ENCODE measurements at regions not wholly inside any gene's neighbourhood (a gene's known extent, or its start where the extent isn't known, plus 50 kb on each side); places are given as distances from the start of the nearest gene placed in this dataset.

- no peak for TF ChIP-seq POLR2A (IDR thresholded peaks at IDR 0.05; ENCODE audit: low read depth)
- TF ChIP-seq POLR2AphosphoS5 (IDR thresholded peaks at IDR 0.05): no peak
- TF ChIP-seq EP300 (IDR thresholded peaks at IDR 0.05): no peak
- no peak for TF ChIP-seq CTCF (IDR thresholded peaks at IDR 0.05)
- Histone ChIP-seq H3K27ac (replicated peaks in 1 of 4) (no peak overlapping the region), H3K36me3 (no peaks in the 10 kb centered on the region), H3K27me3 (peaks cover 0 to 82% (median 4%) of the 10 kb centered on the region in 4 donors), H3K9me3 (no peaks in the 10 kb centered on the region), H3K4me1 (peaks cover 0 to 2% (median 0%) of the 10 kb centered on the region in 4 donors), H3K4me3 (no peak overlapping the region)
- intact Hi-C loops (cut with DNase I): no loop called here
- no peak for DNase-seq (ENCODE audit: extremely low spot score)
- WGBS: 66% methylated on average over 6 of the region's 6 CpGs
These were observed 194.6 kb upstream of the LHX5 start for GRCh38 chr12:113666223-113666622.

DNA sequence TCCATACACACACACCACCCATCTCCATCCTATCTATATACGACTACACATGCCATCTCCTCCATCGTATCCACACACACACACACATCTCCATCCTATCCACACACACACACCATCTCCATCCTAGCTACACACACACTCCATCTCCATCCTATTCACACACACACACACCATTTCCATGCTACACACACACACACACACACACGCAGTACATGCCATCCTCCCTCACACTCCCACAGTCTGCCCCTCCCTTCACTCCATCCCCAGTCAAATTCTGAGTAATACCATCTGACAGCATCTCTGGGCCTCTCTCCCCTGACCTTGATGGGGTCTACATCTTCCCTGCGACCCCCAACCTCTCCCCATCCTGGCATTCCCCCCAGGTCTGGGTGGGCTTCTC, 193.8 kb upstream of the LHX5 start:
- WGBS: 80% methylated on average over 4 of the region's 4 CpGs
- intact Hi-C loops (cut with DNase I): no loop called here
- Histone ChIP-seq H3K4me3 (no peak overlapping the region), H3K27me3 (peaks cover 0 to 74% (median 4%) of the 10 kb centered on the region in 4 donors), H3K4me1 (peaks cover 0 to 2% (median 0%) of the 10 kb centered on the region in 4 donors), H3K9me3 (no peaks in the 10 kb centered on the region), H3K27ac (replicated peaks in 1 of 4) (no peak overlapping the region), H3K36me3 (no peaks in the 10 kb centered on the region)
- DNase-seq (ENCODE audit: extremely low spot score): no peak
- TF ChIP-seq CTCF (IDR thresholded peaks at IDR 0.05) (no peak), POLR2AphosphoS5 (IDR thresholded peaks at IDR 0.05) (no peak), EP300 (IDR thresholded peaks at IDR 0.05) (no peak), POLR2A (IDR thresholded peaks at IDR 0.05; ENCODE audit: low read depth) (no peak)

- Histone ChIP-seq H3K36me3 (no peaks in the 10 kb centered on the region), H3K4me3 (no peak overlapping the region), H3K9me3 (no peaks in the 10 kb centered on the region), H3K27me3 (peaks cover 0 to 71% (median 4%) of the 10 kb centered on the region in 4 donors), H3K4me1 (no peaks in the 10 kb centered on the region), H3K27ac (replicated peaks in 1 of 4) (no peak overlapping the region)
- 41% methylated on average over 6 of the region's 6 CpGs for WGBS
- DNase-seq (ENCODE audit: extremely low spot score): no peak
- intact Hi-C loops (cut with DNase I): no loop called here
- TF ChIP-seq CTCF (IDR thresholded peaks at IDR 0.05): no peak
- no peak for TF ChIP-seq POLR2AphosphoS5 (IDR thresholded peaks at IDR 0.05)
- TF ChIP-seq POLR2A (IDR thresholded peaks at IDR 0.05; ENCODE audit: low read depth): no peak
- no peak for TF ChIP-seq EP300 (IDR thresholded peaks at IDR 0.05)
These were observed 192.6 kb upstream of the LHX5 start for GRCh38 chr12:113664224-113664681.

- no peaks in the 10 kb centered on the region for H3K4me1 ChIP-seq
- H3K27me3 ChIP-seq: peaks cover 0 to 69% (median 2%) of the 10 kb centered on the region in 4 donors
- intact Hi-C loops (cut with DNase I): no loop called here
- no peak for DNase-seq (ENCODE audit: extremely low spot score)
- H3K27ac ChIP-seq (replicated peaks in 1 of 4): no peak overlapping the region
- TF ChIP-seq CTCF (IDR thresholded peaks at IDR 0.05) (no peak), POLR2AphosphoS5 (IDR thresholded peaks at IDR 0.05) (no peak), EP300 (IDR thresholded peaks at IDR 0.05) (no peak), POLR2A (IDR thresholded peaks at IDR 0.05; ENCODE audit: low read depth) (no peak)
- H3K36me3 ChIP-seq: no peaks in the 10 kb centered on the region
- H3K4me3 ChIP-seq: no peak overlapping the region
- 72% methylated on average over 10 of the region's 10 CpGs for WGBS
- peaks cover 0 to 4% (median under 1%) of the 10 kb centered on the region in 4 donors for H3K9me3 ChIP-seq
These were observed 191.7 kb upstream of the LHX5 start for GRCh38 chr12:113663396-113663795.

GRCh38 chr12:113660936-113661335, 189.3 kb upstream of the LHX5 start:
- peaks cover 0 to 45% (median 0%) of the 10 kb centered on the region in 4 donors for H3K27me3 ChIP-seq
- H3K4me3 ChIP-seq: no peak overlapping the region
- intact Hi-C loops (cut with DNase I): no loop called here
- H3K27ac ChIP-seq (replicated peaks in 1 of 4): no peak overlapping the region
- WGBS: 45% methylated on average over 2 of the region's 2 CpGs
- peaks cover 0 to 17% (median 10%) of the 10 kb centered on the region in 4 donors for H3K9me3 ChIP-seq
- TF ChIP-seq POLR2AphosphoS5 (IDR thresholded peaks at IDR 0.05): no peak
- TF ChIP-seq POLR2A (IDR thresholded peaks at IDR 0.05; ENCODE audit: low read depth): no peak
- no peak for TF ChIP-seq EP300 (IDR thresholded peaks at IDR 0.05)
- no peak for TF ChIP-seq CTCF (IDR thresholded peaks at IDR 0.05)
- no peaks in the 10 kb centered on the region for H3K36me3 ChIP-seq
- no peaks in the 10 kb centered on the region for H3K4me1 ChIP-seq
- DNase-seq (ENCODE audit: extremely low spot score): no peak

All from esophagus muscularis mucosa (tissue), 4 donors.